ENCODE measurements at regions not wholly inside any gene's neighbourhood (a gene's known extent, or its start where the extent isn't known, plus 50 kb on each side); places are given as distances from the start of the nearest gene placed in this dataset.
"Not testable (repeated sequence)": the region's sequence is repeated elsewhere in the genome, so short reads cannot be mapped to it uniquely, and the experiment has no call there.

DNA sequence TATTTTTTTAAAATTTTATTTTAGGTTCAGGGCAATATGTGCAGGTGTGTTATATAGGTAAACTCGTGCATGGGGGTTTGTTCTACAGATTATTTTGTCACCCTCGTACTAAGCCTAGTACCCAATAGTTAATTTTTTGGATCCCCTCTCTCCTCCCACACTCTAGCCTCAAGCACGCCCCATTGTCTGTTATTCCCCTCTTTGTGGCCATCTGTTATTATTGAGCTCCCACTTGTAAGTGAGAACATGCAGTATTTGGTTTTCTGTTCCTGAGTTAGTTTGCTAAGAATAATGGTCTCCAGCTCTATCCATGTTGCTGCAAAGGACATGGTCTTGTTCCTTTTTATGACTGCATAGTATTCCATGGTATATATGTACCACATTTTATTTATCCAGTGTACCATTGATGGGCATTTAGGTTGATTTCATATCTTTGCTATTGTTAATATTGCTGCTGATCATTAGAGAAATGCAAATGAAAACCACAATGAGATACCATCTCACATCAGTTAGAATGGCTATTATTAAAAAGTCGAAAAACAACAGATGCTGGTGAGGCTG is 753.7 kb upstream of the CTNND2 start:
- not testable (repeated sequence) for H3K79me2 ChIP-seq (ENCODE audit: control insufficient read depth, insufficient read depth, low read length, unreplicated experiment); H3K4me1 ChIP-seq (ENCODE audit: control insufficient read depth, insufficient read depth, low read length, unreplicated experiment); H3K27ac ChIP-seq (ENCODE audit: low read depth, low read length); H3K36me3 ChIP-seq (ENCODE audit: insufficient read depth, low read length); H3K27me3 ChIP-seq (ENCODE audit: insufficient read depth, low read length); H3K4me3 ChIP-seq (ENCODE audit: low read depth, low read length); H2AFZ ChIP-seq (ENCODE audit: low read length, unreplicated experiment)

- Histone ChIP-seq H3K27ac (ENCODE audit: low read depth, low read length) (no peak overlapping the region), H3K27me3 (ENCODE audit: insufficient read depth, low read length) (no peaks in the 10 kb centered on the region), H3K36me3 (ENCODE audit: insufficient read depth, low read length) (no peaks in the 10 kb centered on the region), H2AFZ (ENCODE audit: low read length, unreplicated experiment) (no peak overlapping the region), H3K79me2 (ENCODE audit: control insufficient read depth, insufficient read depth, low read length, unreplicated experiment) (no peaks in the 10 kb centered on the region), H3K4me3 (ENCODE audit: low read depth, low read length) (no peak overlapping the region), H3K4me1 (ENCODE audit: control insufficient read depth, insufficient read depth, low read length, unreplicated experiment) (no peaks in the 10 kb centered on the region)
These were observed 751.4 kb upstream of the CTNND2 start for GRCh38 chr5:12655675-12656074.

DNA sequence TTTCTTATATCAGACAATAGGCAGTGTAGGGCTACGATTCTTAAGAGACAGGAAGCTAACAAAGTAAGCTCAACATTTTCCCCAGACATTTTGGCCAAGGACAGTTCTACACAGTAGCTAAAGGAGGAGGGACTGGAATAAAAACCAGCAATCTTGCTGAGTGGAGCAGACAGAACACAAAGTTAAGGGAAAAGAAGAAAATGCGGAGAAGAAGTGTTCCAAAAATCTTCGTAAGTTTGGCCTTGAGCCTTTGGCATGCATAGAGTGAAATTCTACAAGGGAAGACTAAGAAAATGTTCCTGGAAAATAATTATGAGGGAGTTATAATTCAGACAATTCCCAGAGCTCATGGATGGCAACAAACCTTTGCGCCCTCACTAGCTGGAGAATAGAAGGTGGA is 748.0 kb upstream of the CTNND2 start:
- Histone ChIP-seq H3K36me3 (ENCODE audit: insufficient read depth, low read length) (no peaks in the 10 kb centered on the region), H2AFZ (ENCODE audit: low read length, unreplicated experiment) (no peak overlapping the region), H3K4me1 (ENCODE audit: control insufficient read depth, insufficient read depth, low read length, unreplicated experiment) (no peaks in the 10 kb centered on the region), H3K79me2 (ENCODE audit: control insufficient read depth, insufficient read depth, low read length, unreplicated experiment) (no peaks in the 10 kb centered on the region), H3K27me3 (ENCODE audit: insufficient read depth, low read length) (no peaks in the 10 kb centered on the region), H3K27ac (ENCODE audit: low read depth, low read length) (no peak overlapping the region), H3K4me3 (ENCODE audit: low read depth, low read length) (no peak overlapping the region)

GRCh38 chr5:12648558-12648957 is 744.3 kb upstream of the CTNND2 start:
- H3K36me3 ChIP-seq (ENCODE audit: insufficient read depth, low read length) = no peaks in the 10 kb centered on the region
- no peak overlapping the region for H2AFZ ChIP-seq (ENCODE audit: low read length, unreplicated experiment)
- H3K4me1 ChIP-seq (ENCODE audit: control insufficient read depth, insufficient read depth, low read length, unreplicated experiment) = no peaks in the 10 kb centered on the region
- no peaks in the 10 kb centered on the region for H3K79me2 ChIP-seq (ENCODE audit: control insufficient read depth, insufficient read depth, low read length, unreplicated experiment)
- H3K27me3 ChIP-seq (ENCODE audit: insufficient read depth, low read length) = no peaks in the 10 kb centered on the region
- no peak overlapping the region for H3K4me3 ChIP-seq (ENCODE audit: low read depth, low read length)
- no peak overlapping the region for H3K27ac ChIP-seq (ENCODE audit: low read depth, low read length)

DNA sequence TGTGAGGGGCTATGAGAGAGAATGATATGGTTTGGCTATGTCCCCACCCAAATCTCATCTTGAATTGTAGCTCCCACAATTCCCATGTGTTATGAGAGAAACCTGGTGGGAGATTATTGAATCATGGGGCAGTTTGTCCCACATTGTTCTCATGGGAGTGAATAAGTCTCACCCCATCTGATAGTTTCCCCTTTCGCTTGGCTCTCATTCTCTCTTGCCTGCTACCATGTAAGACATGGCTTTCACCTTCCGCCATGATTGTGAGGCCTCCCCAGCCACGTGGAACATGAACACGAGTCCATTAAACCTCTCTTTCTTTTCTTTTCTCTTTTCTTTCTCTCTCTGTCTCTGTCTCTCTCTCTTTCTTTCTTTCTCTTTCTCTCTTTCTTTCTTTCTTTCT is 743.4 kb upstream of the CTNND2 start:
- no peak overlapping the region for H3K27ac ChIP-seq (ENCODE audit: low read depth, low read length)
- H3K36me3 ChIP-seq (ENCODE audit: insufficient read depth, low read length) = no peaks in the 10 kb centered on the region
- no peak overlapping the region for H3K4me3 ChIP-seq (ENCODE audit: low read depth, low read length)
- no peaks in the 10 kb centered on the region for H3K27me3 ChIP-seq (ENCODE audit: insufficient read depth, low read length)
- H3K79me2 ChIP-seq (ENCODE audit: control insufficient read depth, insufficient read depth, low read length, unreplicated experiment) = no peaks in the 10 kb centered on the region
- no peaks in the 10 kb centered on the region for H3K4me1 ChIP-seq (ENCODE audit: control insufficient read depth, insufficient read depth, low read length, unreplicated experiment)
- no peak overlapping the region for H2AFZ ChIP-seq (ENCODE audit: low read length, unreplicated experiment)

GRCh38 chr5:12645582-12645981 is 741.3 kb upstream of the CTNND2 start:
- Histone ChIP-seq H3K27me3 (ENCODE audit: insufficient read depth, low read length) (no peaks in the 10 kb centered on the region), H3K27ac (ENCODE audit: low read depth, low read length) (no peak overlapping the region), H3K79me2 (ENCODE audit: control insufficient read depth, insufficient read depth, low read length, unreplicated experiment) (no peaks in the 10 kb centered on the region), H2AFZ (ENCODE audit: low read length, unreplicated experiment) (no peak overlapping the region), H3K36me3 (ENCODE audit: insufficient read depth, low read length) (no peaks in the 10 kb centered on the region), H3K4me1 (ENCODE audit: control insufficient read depth, insufficient read depth, low read length, unreplicated experiment) (no peaks in the 10 kb centered on the region), H3K4me3 (ENCODE audit: low read depth, low read length) (no peak overlapping the region)

DNA sequence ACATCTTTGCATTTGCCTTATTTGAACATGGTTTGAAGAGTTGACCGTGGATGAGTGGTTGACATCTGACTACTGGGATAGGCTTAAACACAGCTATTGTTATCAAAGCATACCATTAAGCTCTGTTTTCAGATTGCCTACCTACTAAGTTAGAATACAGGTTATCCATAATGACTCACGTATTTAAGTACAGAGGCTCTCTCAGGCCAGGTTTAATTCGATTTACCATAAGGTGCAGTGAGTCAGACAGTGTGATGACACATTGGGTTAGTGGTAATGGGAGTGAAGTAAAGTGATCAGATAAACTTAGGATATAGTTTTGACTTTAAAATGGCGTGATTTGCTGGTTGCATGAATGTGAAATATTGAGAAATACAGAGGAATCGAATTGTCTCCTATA is 732.0 kb upstream of the CTNND2 start:
- Histone ChIP-seq H2AFZ (ENCODE audit: low read length, unreplicated experiment) (no peak overlapping the region), H3K79me2 (ENCODE audit: control insufficient read depth, insufficient read depth, low read length, unreplicated experiment) (no peaks in the 10 kb centered on the region), H3K4me3 (ENCODE audit: low read depth, low read length) (no peak overlapping the region), H3K4me1 (ENCODE audit: control insufficient read depth, insufficient read depth, low read length, unreplicated experiment) (no peaks in the 10 kb centered on the region), H3K27me3 (ENCODE audit: insufficient read depth, low read length) (no peaks in the 10 kb centered on the region), H3K27ac (ENCODE audit: low read depth, low read length) (no peak overlapping the region), H3K36me3 (ENCODE audit: insufficient read depth, low read length) (no peaks in the 10 kb centered on the region)

- Histone ChIP-seq H3K36me3 (ENCODE audit: insufficient read depth, low read length) (no peaks in the 10 kb centered on the region), H3K27ac (ENCODE audit: low read depth, low read length) (no peak overlapping the region), H3K27me3 (ENCODE audit: insufficient read depth, low read length) (no peaks in the 10 kb centered on the region), H2AFZ (ENCODE audit: low read length, unreplicated experiment) (no peak overlapping the region), H3K4me3 (ENCODE audit: low read depth, low read length) (no peak overlapping the region), H3K79me2 (ENCODE audit: control insufficient read depth, insufficient read depth, low read length, unreplicated experiment) (no peaks in the 10 kb centered on the region), H3K4me1 (ENCODE audit: control insufficient read depth, insufficient read depth, low read length, unreplicated experiment) (no peaks in the 10 kb centered on the region)
These were observed 722.3 kb upstream of the CTNND2 start for GRCh38 chr5:12626556-12626955.

DNA sequence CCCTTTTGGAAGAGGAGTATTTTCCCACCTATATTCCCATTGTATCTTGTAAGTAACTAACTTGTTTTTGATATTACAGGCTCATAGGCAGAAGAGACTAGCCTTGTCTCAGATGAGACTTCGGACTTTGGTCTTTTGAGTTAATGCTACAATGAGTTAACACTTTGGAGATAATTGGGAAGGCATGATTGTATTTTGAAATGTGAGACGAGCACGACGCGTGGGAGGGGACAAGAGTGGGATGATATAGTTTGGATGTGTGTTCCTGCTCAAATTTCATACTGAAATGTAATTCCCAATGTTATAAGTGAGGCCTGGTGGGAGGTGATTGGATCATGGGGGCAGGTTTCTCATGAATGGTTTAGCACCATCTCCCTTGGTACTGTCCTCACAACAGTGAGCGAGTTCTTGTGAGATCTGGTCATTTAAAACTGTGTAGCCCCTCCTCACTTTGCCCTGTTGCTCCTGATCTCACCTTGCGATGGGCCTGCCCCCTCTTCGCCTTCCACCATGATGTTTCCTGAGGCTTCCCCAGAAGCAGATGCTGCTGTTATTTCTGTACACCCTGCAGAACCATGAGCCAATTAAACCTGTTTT is 721.5 kb upstream of the CTNND2 start:
- H3K4me1 ChIP-seq (ENCODE audit: control insufficient read depth, insufficient read depth, low read length, unreplicated experiment) = no peaks in the 10 kb centered on the region
- H3K79me2 ChIP-seq (ENCODE audit: control insufficient read depth, insufficient read depth, low read length, unreplicated experiment) = no peaks in the 10 kb centered on the region
- H3K27ac ChIP-seq (ENCODE audit: low read depth, low read length) = no peak overlapping the region
- H3K36me3 ChIP-seq (ENCODE audit: insufficient read depth, low read length) = no peaks in the 10 kb centered on the region
- no peak overlapping the region for H2AFZ ChIP-seq (ENCODE audit: low read length, unreplicated experiment)
- H3K4me3 ChIP-seq (ENCODE audit: low read depth, low read length) = no peak overlapping the region
- H3K27me3 ChIP-seq (ENCODE audit: insufficient read depth, low read length) = no peaks in the 10 kb centered on the region

DNA sequence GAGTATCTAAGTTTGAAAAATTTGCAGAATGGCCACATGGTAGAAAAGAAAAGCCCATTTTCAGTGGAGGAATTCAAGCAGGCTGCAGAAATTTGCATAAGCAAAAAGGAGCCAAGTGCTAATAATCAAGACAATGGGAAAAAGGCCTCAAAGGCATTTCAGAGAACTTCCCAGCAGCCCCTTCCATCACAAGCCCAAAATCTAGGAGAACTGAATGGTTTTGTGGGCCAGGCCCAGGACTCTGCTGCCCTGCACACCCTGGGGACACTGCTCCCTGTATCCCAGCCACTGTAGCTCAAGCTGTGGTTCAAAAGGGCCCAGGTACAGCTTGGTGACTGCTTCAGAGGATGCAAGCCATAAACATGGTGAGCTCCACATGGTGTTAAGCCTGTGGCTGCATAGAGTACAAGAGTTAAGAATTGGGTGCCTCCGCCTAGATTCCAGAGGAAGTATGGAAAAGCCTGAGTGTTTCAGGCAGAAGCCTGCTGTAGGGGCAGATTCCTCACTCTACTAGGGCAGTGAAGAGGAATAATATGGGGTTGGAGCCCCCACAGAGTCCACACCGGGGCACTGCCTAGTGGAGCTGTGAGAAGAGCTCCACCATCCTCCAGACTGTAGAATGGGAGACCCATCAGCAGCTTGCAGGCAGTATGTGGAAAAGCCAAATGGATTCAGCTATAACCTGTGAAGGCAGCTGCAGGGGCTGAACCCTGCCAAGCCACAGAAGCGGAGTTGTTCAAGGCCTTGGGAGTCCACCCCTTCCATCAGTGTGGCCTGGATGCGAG is 720.7 kb upstream of the CTNND2 start:
- H3K4me3 ChIP-seq (ENCODE audit: low read depth, low read length) = no peak overlapping the region
- H3K36me3 ChIP-seq (ENCODE audit: insufficient read depth, low read length) = no peaks in the 10 kb centered on the region
- H3K4me1 ChIP-seq (ENCODE audit: control insufficient read depth, insufficient read depth, low read length, unreplicated experiment) = no peaks in the 10 kb centered on the region
- no peaks in the 10 kb centered on the region for H3K27me3 ChIP-seq (ENCODE audit: insufficient read depth, low read length)
- no peaks in the 10 kb centered on the region for H3K79me2 ChIP-seq (ENCODE audit: control insufficient read depth, insufficient read depth, low read length, unreplicated experiment)
- no peak overlapping the region for H3K27ac ChIP-seq (ENCODE audit: low read depth, low read length)
- no peak overlapping the region for H2AFZ ChIP-seq (ENCODE audit: low read length, unreplicated experiment)

DNA sequence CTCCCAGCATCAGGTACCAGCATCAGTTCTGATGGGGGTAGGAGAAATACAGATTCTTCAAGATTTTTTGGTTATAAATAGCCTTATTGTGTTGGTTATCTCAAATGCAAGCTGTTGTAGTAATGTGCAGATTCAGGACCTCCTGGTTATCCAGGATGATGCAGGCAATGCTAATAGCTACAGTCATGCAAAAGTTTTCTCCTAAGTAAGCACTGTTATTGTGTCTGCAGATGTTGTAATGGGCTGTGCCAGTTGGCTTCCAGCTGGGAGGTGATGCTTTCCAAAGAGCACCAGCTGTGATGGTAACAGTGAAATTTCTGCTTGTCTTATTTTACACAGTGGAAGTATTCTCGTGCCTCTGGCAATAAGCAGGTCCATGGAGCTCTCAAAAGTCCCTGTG is 719.2 kb upstream of the CTNND2 start:
- Histone ChIP-seq H3K4me1 (ENCODE audit: control insufficient read depth, insufficient read depth, low read length, unreplicated experiment) (no peaks in the 10 kb centered on the region), H2AFZ (ENCODE audit: low read length, unreplicated experiment) (no peak overlapping the region), H3K4me3 (ENCODE audit: low read depth, low read length) (no peak overlapping the region), H3K27ac (ENCODE audit: low read depth, low read length) (no peak overlapping the region), H3K27me3 (ENCODE audit: insufficient read depth, low read length) (no peaks in the 10 kb centered on the region), H3K79me2 (ENCODE audit: control insufficient read depth, insufficient read depth, low read length, unreplicated experiment) (no peaks in the 10 kb centered on the region), H3K36me3 (ENCODE audit: insufficient read depth, low read length) (no peaks in the 10 kb centered on the region)

All from ACC112 (cell line).